ENCODE measurements at regions not wholly inside any gene's neighbourhood (a gene's known extent, or its start where the extent isn't known, plus 50 kb on each side); places are given as distances from the start of the nearest gene placed in this dataset.

GRCh38 chr1:11338284-11338924 is 65.4 kb downstream of the UBIAD1 start:
- H3K27me3 Mint-ChIP-seq, result peaks cover 28% of the 10 kb centered on the region
- no peak for ATAC-seq

GRCh38 chr1:11339346-11340232 is 66.6 kb downstream of the UBIAD1 start:
- peaks cover 31% of the 10 kb centered on the region for H3K27me3 Mint-ChIP-seq
- no peak for ATAC-seq
- no peaks in the 10 kb centered on the region for H3K36me3 Mint-ChIP-seq (ENCODE audit: low read depth)
- no peak for DNase-seq
- no peak overlapping the region for H3K27ac Mint-ChIP-seq
- H3K4me3 Mint-ChIP-seq, result no peak overlapping the region
- H3K9me3 ChIP-seq (ENCODE audit: control insufficient read depth, low read length, poor library complexity, severe bottlenecking), result no peaks in the 10 kb centered on the region
- H3K4me1 Mint-ChIP-seq, result peaks cover 15% of the 10 kb centered on the region

More at GRCh38 chr1:11338284-11338924, 65.4 kb downstream of the UBIAD1 start:
- no peak overlapping the region for H3K27ac Mint-ChIP-seq
- H3K9me3 ChIP-seq (ENCODE audit: control insufficient read depth, low read length, poor library complexity, severe bottlenecking), result no peaks in the 10 kb centered on the region
- no peak overlapping the region for H3K4me3 Mint-ChIP-seq
- DNase-seq, result no peak
- H3K36me3 Mint-ChIP-seq (ENCODE audit: low read depth), result no peaks in the 10 kb centered on the region
- peaks cover 15% of the 10 kb centered on the region for H3K4me1 Mint-ChIP-seq

DNA sequence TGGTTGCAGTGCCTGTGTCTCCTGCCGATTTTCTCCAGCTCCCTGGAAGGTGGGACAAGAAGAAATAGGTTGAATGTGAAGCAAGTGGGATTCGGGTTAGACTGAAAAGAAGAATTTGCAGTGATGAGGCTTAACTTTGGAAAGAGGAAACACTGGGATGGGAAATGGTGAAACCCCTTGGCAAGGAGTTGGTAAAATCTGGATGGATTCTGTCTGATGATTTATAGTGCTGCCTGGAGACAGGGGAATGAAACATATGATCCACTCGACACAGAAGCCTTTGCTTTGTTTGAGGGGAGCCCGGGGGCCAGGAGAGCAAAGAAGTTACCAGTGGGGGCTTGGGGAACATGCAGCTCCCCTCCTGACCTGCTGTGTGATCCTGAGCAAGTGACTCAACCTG is 67.2 kb downstream of the UBIAD1 start:
- DNase-seq, result no peak
- no peak for ATAC-seq
- no peak overlapping the region for H3K4me3 Mint-ChIP-seq

DNA sequence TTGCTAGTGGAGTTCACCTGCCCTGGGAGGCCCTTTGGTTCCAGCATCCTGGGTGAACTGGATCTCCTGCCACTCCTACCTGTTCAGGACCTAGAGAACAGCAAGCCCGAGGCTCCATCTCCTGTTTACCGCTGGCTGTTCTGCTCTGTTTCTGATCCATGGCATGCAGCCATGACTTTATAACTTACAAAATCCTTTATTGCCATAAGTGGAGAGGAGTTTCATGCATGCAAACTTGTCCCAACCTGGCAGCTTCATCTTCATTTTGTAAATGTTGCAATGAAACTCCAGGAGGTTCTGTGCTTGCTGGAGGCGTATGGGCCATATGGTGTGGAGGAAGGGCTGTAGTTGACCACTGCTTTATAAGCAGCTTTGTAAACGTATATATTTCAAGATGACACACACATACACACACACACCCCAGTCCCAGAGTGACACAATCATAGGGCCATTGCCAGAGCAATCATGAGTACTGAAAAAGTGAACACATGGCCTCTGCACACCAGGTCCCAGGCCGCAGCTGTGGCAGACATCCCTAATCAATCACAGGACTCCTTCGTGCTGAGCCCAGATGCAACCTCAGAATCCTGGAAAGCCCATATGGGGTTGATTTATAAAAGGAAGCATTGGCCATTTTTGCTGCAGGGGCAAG is 69.0 kb downstream of the UBIAD1 start:
- no peak overlapping the region for H3K27ac Mint-ChIP-seq
- no peaks in the 10 kb centered on the region for H3K36me3 Mint-ChIP-seq (ENCODE audit: low read depth)
- peaks cover 14% of the 10 kb centered on the region for H3K4me1 Mint-ChIP-seq
- H3K27me3 Mint-ChIP-seq, result peaks cover 37% of the 10 kb centered on the region
- ATAC-seq, result no peak
- H3K9me3 ChIP-seq (ENCODE audit: control insufficient read depth, low read length, poor library complexity, severe bottlenecking), result no peaks in the 10 kb centered on the region
- no peak for DNase-seq
- no peak overlapping the region for H3K4me3 Mint-ChIP-seq

More for the DNA sequence above, 67.2 kb downstream of the UBIAD1 start:
- H3K27me3 Mint-ChIP-seq, result peaks cover 37% of the 10 kb centered on the region
- H3K4me1 Mint-ChIP-seq, result peaks cover 15% of the 10 kb centered on the region
- no peaks in the 10 kb centered on the region for H3K36me3 Mint-ChIP-seq (ENCODE audit: low read depth)
- H3K9me3 ChIP-seq (ENCODE audit: control insufficient read depth, low read length, poor library complexity, severe bottlenecking), result no peaks in the 10 kb centered on the region
- no peak overlapping the region for H3K27ac Mint-ChIP-seq

DNA sequence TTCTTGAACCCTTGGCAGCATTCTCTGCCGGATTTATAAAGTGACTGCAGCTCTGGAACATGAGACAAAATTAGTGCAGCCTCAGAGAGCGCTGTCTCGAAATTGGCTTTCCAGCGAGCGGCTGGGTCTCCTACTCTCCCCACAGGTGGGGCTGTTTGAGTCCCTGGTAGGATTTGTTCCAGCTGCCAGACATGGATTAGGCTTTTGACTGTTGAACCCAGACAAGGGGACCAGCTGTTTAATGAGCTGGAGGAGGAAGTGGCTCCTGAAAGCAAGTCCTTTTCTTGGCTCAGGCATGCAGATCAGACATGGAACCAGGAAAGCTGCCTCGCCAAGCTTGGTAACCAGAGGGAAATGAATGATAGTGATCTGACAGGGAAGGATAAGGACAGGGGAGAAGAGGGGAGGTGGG is 69.6 kb downstream of the UBIAD1 start:
- no peak overlapping the region for H3K27ac Mint-ChIP-seq
- ATAC-seq (no peak), DNase-seq (no peak)
- H3K4me1 Mint-ChIP-seq, result peaks cover 12% of the 10 kb centered on the region
- no peak overlapping the region for H3K4me3 Mint-ChIP-seq
- H3K36me3 Mint-ChIP-seq (ENCODE audit: low read depth), result no peaks in the 10 kb centered on the region
- peaks cover 37% of the 10 kb centered on the region for H3K27me3 Mint-ChIP-seq
- no peaks in the 10 kb centered on the region for H3K9me3 ChIP-seq (ENCODE audit: control insufficient read depth, low read length, poor library complexity, severe bottlenecking)

DNA sequence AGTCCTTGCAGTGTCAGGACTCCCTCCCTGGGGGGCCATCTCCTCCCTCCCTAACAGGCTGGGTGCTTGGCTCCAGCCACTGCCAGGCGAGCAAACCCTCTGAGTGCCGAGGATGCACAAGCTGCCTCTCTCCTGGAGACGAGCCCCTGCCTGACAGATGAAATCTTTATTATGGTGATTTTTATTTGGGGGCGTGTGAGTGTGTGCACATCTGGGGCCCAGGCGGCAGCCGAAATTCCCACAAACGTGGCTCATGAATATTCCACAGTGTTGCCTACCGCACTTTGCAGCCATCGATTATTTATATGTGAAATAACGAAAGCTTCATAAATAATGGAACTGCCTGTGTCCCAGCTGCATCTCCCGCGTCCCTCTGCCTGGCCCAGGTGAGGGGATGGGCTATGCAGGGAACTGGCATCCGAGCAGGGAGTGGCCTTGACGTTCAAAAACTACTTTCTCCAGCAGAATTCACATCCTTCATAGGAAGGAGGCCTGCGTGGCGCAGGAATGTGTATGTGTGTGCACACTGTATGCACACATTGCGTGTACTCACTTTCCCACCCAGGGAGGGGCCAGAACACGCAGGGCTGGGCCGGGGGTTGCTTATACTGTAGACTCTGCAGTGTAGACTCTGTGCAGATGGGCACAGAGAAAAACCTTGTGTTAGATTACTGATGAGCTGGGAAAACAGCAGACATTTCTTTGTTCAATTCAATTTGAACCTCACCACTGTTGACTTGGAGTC is 73.1 kb downstream of the UBIAD1 start:
- H3K27me3 Mint-ChIP-seq, result peaks cover 15% of the 10 kb centered on the region
- no peak for ATAC-seq

DNA sequence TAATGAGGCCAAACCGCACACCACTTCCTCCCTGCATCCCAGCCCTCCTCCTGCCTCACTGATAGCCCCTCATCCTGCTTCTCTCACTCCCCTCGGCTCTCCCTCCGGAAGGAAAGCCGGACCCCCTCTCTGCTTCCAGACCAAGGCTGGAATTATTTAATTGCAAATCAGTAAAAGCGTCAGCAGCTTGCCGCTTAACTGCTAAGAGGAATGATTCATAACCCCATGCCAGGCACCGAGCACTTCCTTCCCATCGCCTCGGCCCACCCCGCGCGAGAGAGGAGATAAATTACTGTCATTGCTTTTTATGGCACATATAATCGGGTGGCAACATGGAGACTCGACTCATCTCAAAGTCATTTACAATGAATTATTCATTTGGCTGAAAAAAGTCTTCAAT is 77.3 kb downstream of the UBIAD1 start:
- ATAC-seq (no peak), DNase-seq (no peak)
- H3K27me3 Mint-ChIP-seq, result no peaks in the 10 kb centered on the region
- H3K9me3 ChIP-seq (ENCODE audit: control insufficient read depth, low read length, poor library complexity, severe bottlenecking), result no peaks in the 10 kb centered on the region
- H3K27ac Mint-ChIP-seq, result no peak overlapping the region
- H3K4me3 Mint-ChIP-seq, result peak overlapping the region; percentile 7
- H3K4me1 Mint-ChIP-seq, result no peaks in the 10 kb centered on the region
- H3K36me3 Mint-ChIP-seq (ENCODE audit: low read depth), result no peaks in the 10 kb centered on the region

More for the DNA sequence above, 73.1 kb downstream of the UBIAD1 start:
- H3K9me3 ChIP-seq (ENCODE audit: control insufficient read depth, low read length, poor library complexity, severe bottlenecking), result no peaks in the 10 kb centered on the region
- no peak for DNase-seq
- no peak overlapping the region for H3K27ac Mint-ChIP-seq
- no peak overlapping the region for H3K4me3 Mint-ChIP-seq
- H3K4me1 Mint-ChIP-seq, result peaks cover 2% of the 10 kb centered on the region
- H3K36me3 Mint-ChIP-seq (ENCODE audit: low read depth), result no peaks in the 10 kb centered on the region

DNA sequence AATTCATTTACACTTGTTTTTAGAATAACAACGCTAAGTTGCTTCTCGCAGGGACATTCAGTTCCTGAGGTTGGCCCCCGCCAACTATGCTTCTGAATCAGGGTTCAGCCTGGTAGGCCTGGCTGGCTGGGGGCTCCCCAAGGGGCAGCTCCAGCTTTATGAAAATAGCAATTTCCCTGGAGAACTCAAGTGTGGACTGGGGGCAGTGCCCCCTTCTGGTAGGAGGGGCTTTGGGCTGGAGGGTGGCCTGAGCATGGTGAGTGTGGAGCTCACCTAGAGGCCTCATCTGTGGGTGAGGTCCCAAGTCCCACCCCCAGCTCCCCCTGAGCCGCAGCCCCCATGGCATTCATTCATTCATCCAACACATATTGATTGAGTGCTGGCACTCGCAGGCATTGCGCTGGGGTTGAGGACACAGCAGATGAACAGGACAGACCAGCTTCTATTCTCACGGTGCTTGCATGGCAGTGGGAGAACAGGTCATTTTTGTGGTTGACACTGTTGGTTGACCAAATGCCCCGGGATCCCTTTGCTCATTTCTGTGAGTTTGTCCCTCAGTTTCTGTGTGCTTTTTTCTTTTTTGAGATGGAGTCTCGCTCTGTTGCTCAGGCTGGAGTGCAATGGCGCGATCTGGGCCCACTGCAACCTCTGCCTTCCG is 79.2 kb downstream of the UBIAD1 start:
- no peak for ATAC-seq
- H3K27ac Mint-ChIP-seq, result no peak overlapping the region
- H3K4me1 Mint-ChIP-seq, result peaks cover 4% of the 10 kb centered on the region
- DNase-seq, result no peak
- H3K36me3 Mint-ChIP-seq (ENCODE audit: low read depth), result no peaks in the 10 kb centered on the region
- no peak overlapping the region for H3K4me3 Mint-ChIP-seq
- no peaks in the 10 kb centered on the region for H3K9me3 ChIP-seq (ENCODE audit: control insufficient read depth, low read length, poor library complexity, severe bottlenecking)
- H3K27me3 Mint-ChIP-seq, result peaks cover 8% of the 10 kb centered on the region

DNA sequence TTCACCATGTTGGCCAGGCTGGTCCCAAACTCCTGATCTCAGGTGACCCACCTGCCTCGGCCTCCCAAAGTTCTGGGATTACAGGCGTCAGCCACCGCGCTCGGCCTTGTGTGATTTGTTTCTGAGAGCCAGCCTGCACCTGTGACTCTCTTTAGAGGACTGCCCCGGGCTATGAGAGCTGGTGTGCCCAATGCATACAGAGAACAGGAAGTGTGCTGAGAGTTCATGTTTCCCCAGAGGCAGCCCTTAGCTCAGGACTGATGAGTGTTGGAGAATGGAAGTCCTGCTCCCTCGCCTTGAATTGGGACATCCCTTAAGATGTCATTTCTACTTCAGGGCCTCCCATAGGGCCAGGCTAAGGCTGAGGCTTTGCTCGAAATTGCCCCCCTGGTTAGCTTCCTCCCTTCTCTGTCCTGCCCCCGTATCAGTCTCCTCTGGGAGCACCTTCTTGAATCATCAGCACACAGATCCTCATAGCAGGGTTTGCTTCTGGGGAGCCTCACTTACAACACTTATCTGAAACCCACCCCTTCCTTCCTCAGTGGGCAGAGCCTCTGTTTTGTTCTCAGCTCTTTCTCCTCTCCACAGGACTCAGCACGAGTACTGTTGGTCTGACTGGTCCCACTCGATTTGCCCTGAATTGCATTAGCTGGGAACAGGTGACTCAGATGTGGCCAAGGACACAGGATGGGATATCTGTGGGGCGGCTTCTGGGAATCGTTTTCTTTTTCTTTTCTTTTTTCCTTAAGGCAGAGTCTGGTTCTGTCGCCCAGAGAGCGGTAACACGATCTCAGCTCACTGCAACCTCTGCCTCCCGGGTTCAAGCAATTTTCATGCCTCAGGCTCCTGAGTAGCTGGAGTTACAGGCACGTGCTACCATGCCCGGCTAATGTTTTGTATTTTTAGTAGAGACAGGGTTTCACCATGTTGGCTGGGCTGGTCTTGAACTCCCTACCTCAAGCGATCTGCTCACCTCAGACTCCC is 80.1 kb downstream of the UBIAD1 start:
- H3K9me3 ChIP-seq (ENCODE audit: control insufficient read depth, low read length, poor library complexity, severe bottlenecking), result no peaks in the 10 kb centered on the region
- Mint-ChIP-seq H3K27ac (peak overlapping the region; percentile 46), H3K4me1 (peaks cover 4% of the 10 kb centered on the region), H3K36me3 (ENCODE audit: low read depth) (no peaks in the 10 kb centered on the region), H3K27me3 (peaks cover 17% of the 10 kb centered on the region), H3K4me3 (no peak overlapping the region)
- DNase-seq (no peak), ATAC-seq (no peak)

GRCh38 chr1:11354893-11355553 is 82.0 kb downstream of the UBIAD1 start:
- H3K9me3 ChIP-seq (ENCODE audit: control insufficient read depth, low read length, poor library complexity, severe bottlenecking), result no peaks in the 10 kb centered on the region
- no peak for ATAC-seq
- Mint-ChIP-seq H3K4me1 (peaks cover 6% of the 10 kb centered on the region), H3K36me3 (ENCODE audit: low read depth) (no peaks in the 10 kb centered on the region), H3K4me3 (no peak overlapping the region), H3K27ac (no peak overlapping the region), H3K27me3 (peaks cover 36% of the 10 kb centered on the region)
- DNase-seq, result no peak
